ENCODE measurements at regions not wholly inside any gene's neighbourhood (a gene's known extent, or its start where the extent isn't known, plus 50 kb on each side); places are given as distances from the start of the nearest gene placed in this dataset.

DNA sequence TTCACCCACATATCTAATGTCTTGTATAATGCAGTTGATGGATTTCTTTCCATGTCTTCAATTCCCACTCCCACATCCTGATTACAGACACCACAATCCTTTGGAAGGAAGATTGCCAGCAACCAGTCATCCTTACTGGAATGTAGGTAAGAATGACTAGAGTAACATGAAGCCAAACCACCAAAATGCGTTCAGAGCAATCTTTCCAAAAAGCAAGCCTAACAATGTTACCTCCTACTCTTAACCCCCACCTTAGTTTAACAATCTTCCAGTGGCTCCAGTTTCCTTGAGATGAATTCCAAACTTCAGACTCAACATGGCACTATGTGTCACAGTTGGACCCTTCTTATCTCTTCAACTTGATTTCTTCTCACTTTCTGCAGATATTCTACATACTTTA lies 685.6 kb downstream of the DOK5 start:
- no peaks in the 10 kb centered on the region for H3K4me1 ChIP-seq (ENCODE audit: control insufficient read depth, insufficient read depth, low read length)
- intact Hi-C loops (cut with micrococcal nuclease; ENCODE audit: unreplicated experiment) = no loop called here
- BruUV-seq (replicated peaks) = no TSS peak
- H3K79me2 ChIP-seq (ENCODE audit: control insufficient read depth, insufficient read depth, low read length) = no peaks in the 10 kb centered on the region
- FAIRE-seq (no peak), ATAC-seq (no peak), DNase-seq (ENCODE audit: low read depth, low spot score) (no peak)
- in situ Hi-C loops (cut with MboI) = no loop called here
- H3K9ac ChIP-seq (ENCODE audit: control insufficient read depth, insufficient read depth, low read length) = no peak overlapping the region
- H3K27ac ChIP-seq (ENCODE audit: control insufficient read depth, insufficient read depth) = no peak overlapping the region
- CTCF ChIA-PET = no interaction called here
- POLR2A ChIA-PET = no interaction called here
- RAD21 ChIA-PET (ENCODE audit: unreplicated experiment) = no interaction called here
- H2AFZ ChIP-seq (ENCODE audit: control insufficient read depth, low read depth, low read length) = no peak overlapping the region
- TF ChIP-seq POLR2A (IDR thresholded peaks at IDR 0.05; ENCODE audit: low read depth, low read length) = no peak
- no peak for TF ChIP-seq RCOR1 (conservative IDR thresholded peaks at IDR 0.05; ENCODE audit: low read depth, low read length)
- TF ChIP-seq, protein P1, sequence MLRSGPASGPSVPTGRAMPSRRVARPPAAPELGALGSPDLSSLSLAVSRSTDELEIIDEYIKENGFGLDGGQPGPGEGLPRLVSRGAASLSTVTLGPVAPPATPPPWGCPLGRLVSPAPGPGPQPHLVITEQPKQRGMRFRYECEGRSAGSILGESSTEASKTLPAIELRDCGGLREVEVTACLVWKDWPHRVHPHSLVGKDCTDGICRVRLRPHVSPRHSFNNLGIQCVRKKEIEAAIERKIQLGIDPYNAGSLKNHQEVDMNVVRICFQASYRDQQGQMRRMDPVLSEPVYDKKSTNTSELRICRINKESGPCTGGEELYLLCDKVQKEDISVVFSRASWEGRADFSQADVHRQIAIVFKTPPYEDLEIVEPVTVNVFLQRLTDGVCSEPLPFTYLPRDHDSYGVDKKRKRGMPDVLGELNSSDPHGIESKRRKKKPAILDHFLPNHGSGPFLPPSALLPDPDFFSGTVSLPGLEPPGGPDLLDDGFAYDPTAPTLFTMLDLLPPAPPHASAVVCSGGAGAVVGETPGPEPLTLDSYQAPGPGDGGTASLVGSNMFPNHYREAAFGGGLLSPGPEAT (IDR thresholded peaks at IDR 0.05; ENCODE audit: low read depth) = no peak
- no peak for TF ChIP-seq TCF7 (IDR thresholded peaks at IDR 0.05; ENCODE audit: borderline replicate concordance)
- no peak for TF ChIP-seq PML (IDR thresholded peaks at IDR 0.05; ENCODE audit: low read length)
- 57% methylated on average over 1 of the region's 1 CpG for WGBS (ENCODE audit: insufficient coverage, insufficient replicate concordance, low lambda C conversion rate, missing lambda C conversion rate)
- H3K4me3 ChIP-seq = no peak overlapping the region
- H3K9me3 ChIP-seq (replicated peaks; ENCODE audit: control insufficient read depth, insufficient read depth, low read length) = no peaks in the 10 kb centered on the region
- no peaks in the 10 kb centered on the region for H4K20me1 ChIP-seq (ENCODE audit: control insufficient read depth, insufficient read depth)
- no peak overlapping the region for H3K4me2 ChIP-seq (ENCODE audit: control insufficient read depth, insufficient read depth)
- no peaks in the 10 kb centered on the region for H3K27me3 ChIP-seq (replicated peaks in 1 of 2; ENCODE audit: control insufficient read depth in 2 of 2, insufficient read depth in 2 of 2, low read length in 1 of 2)
- SMC1A ChIA-PET (ENCODE audit: uncharacterized antibody, unreplicated experiment) = no interaction called here
- H3K36me3 ChIP-seq (ENCODE audit: control insufficient read depth in 2 of 2, insufficient read depth in 2 of 2, low read length in 1 of 2) = no peaks in the 10 kb centered on the region

- Histone ChIP-seq H4K20me1 (ENCODE audit: control insufficient read depth, insufficient read depth) (no peaks in the 10 kb centered on the region), H3K4me2 (ENCODE audit: control insufficient read depth, insufficient read depth) (no peak overlapping the region)
These were observed 684.6 kb downstream of the DOK5 start for GRCh38 chr20:55160037-55160436.

More at GRCh38 chr20:55160037-55160436, 684.6 kb downstream of the DOK5 start:
- Histone ChIP-seq H3K27me3 (replicated peaks in 1 of 2; ENCODE audit: control insufficient read depth in 2 of 2, insufficient read depth in 2 of 2, low read length in 1 of 2) (no peaks in the 10 kb centered on the region), H3K36me3 (ENCODE audit: control insufficient read depth in 2 of 2, insufficient read depth in 2 of 2, low read length in 1 of 2) (no peaks in the 10 kb centered on the region), H3K9me3 (replicated peaks; ENCODE audit: control insufficient read depth, insufficient read depth, low read length) (no peaks in the 10 kb centered on the region), H3K79me2 (ENCODE audit: control insufficient read depth, insufficient read depth, low read length) (no peaks in the 10 kb centered on the region), H2AFZ (ENCODE audit: control insufficient read depth, low read depth, low read length) (no peak overlapping the region), H3K9ac (ENCODE audit: control insufficient read depth, insufficient read depth, low read length) (no peak overlapping the region), H3K4me1 (ENCODE audit: control insufficient read depth, insufficient read depth, low read length) (no peaks in the 10 kb centered on the region), H3K27ac (ENCODE audit: control insufficient read depth, insufficient read depth) (no peak overlapping the region), H3K4me3 (no peak overlapping the region)
- POLR2A ChIA-PET = no interaction called here
- intact Hi-C loops (cut with micrococcal nuclease; ENCODE audit: unreplicated experiment) (no loop called here), in situ Hi-C loops (cut with MboI) (no loop called here)
- 10% methylated on average over 3 of the region's 3 CpGs for WGBS (ENCODE audit: insufficient coverage, insufficient replicate concordance, low lambda C conversion rate, missing lambda C conversion rate)
- SMC1A ChIA-PET (ENCODE audit: uncharacterized antibody, unreplicated experiment) = no interaction called here
- ATAC-seq (no peak), DNase-seq (ENCODE audit: low read depth, low spot score) (no peak), FAIRE-seq (no peak)
- CTCF ChIA-PET = no interaction called here
- RAD21 ChIA-PET (ENCODE audit: unreplicated experiment) = no interaction called here
- no TSS peak for BruUV-seq (replicated peaks)
- no peak for TF ChIP-seq RELA (IDR thresholded peaks at IDR 0.05; ENCODE audit: borderline replicate concordance, partially characterized antibody)
- TF ChIP-seq, protein P2, sequence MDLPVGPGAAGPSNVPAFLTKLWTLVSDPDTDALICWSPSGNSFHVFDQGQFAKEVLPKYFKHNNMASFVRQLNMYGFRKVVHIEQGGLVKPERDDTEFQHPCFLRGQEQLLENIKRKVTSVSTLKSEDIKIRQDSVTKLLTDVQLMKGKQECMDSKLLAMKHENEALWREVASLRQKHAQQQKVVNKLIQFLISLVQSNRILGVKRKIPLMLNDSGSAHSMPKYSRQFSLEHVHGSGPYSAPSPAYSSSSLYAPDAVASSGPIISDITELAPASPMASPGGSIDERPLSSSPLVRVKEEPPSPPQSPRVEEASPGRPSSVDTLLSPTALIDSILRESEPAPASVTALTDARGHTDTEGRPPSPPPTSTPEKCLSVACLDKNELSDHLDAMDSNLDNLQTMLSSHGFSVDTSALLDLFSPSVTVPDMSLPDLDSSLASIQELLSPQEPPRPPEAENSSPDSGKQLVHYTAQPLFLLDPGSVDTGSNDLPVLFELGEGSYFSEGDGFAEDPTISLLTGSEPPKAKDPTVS (IDR thresholded peaks at IDR 0.05; ENCODE audit: low read depth, low read length) = no peak
- TF ChIP-seq, protein P3, sequence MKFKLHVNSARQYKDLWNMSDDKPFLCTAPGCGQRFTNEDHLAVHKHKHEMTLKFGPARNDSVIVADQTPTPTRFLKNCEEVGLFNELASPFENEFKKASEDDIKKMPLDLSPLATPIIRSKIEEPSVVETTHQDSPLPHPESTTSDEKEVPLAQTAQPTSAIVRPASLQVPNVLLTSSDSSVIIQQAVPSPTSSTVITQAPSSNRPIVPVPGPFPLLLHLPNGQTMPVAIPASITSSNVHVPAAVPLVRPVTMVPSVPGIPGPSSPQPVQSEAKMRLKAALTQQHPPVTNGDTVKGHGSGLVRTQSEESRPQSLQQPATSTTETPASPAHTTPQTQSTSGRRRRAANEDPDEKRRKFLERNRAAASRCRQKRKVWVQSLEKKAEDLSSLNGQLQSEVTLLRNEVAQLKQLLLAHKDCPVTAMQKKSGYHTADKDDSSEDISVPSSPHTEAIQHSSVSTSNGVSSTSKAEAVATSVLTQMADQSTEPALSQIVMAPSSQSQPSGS (IDR thresholded peaks at IDR 0.05; ENCODE audit: low read length) = no peak
- no peak for TF ChIP-seq MYC (IDR thresholded peaks at IDR 0.05; ENCODE audit: insufficient read depth, insufficient read length, insufficient replicate concordance, low read length, severe bottlenecking)
- TF ChIP-seq STAT3 (IDR thresholded peaks at IDR 0.05; ENCODE audit: low read depth, low read length) = no peak
- no peak for TF ChIP-seq JUNB (IDR thresholded peaks at IDR 0.05)
- no peak for TF ChIP-seq BRCA1 (IDR thresholded peaks at IDR 0.05; ENCODE audit: low read depth, low read length)

Data from GM12878 (cell line).